Omental fat pad (tissue), 3 donors: ENCODE measurements at regions not wholly inside any gene's neighbourhood (a gene's known extent, or its start where the extent isn't known, plus 50 kb on each side); places are given as distances from the start of the nearest gene placed in this dataset.

Experiments
- ATAC-seq: fragments of 150-250 bp; one replicate; pipeline ENCODE4 v1.9.1; 2016; ENCODE audit warnings: mild to moderate bottlenecking, moderate library complexity; ENCODE audit not compliant: low FRiP score
- DNase-seq: peaks from one replicate; pipeline ENCODE4 v3.0.0-alpha.2; 2019; ENCODE audit warnings: low spot score
- TF ChIP-seq, protein P1 (sequence below), 3 donors: fragments of 450-650 bp; IDR thresholded peaks; one replicate each; pipeline ENCODE4 v1.5.1; 2016 to 2017; ENCODE audit warnings: antibody characterized with exemption in 3 of 3, mild to moderate bottlenecking in 3 of 3, moderate library complexity in 2 of 3

DNA sequence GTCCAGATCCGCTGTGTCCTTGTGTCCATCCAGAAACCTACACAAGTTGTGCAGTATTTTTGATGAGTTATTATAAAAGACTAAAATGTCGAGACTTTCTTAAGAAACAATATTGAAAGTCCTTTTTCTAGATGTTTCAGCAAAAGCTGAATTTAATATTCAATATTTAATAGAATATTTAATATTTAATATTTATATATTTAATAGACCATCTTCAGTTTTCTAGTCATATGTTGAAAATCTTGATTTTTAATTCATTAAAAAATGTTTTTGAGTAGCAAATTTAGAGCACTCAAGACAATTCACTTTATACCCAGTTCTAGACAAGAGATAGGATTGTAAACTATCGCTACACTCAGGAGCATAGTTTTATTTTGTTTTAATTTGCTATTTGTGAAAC is 447.8 kb downstream of the SLITRK5 start:
- ATAC-seq (no peak), DNase-seq (no peak)
- TF ChIP-seq, protein P1, sequence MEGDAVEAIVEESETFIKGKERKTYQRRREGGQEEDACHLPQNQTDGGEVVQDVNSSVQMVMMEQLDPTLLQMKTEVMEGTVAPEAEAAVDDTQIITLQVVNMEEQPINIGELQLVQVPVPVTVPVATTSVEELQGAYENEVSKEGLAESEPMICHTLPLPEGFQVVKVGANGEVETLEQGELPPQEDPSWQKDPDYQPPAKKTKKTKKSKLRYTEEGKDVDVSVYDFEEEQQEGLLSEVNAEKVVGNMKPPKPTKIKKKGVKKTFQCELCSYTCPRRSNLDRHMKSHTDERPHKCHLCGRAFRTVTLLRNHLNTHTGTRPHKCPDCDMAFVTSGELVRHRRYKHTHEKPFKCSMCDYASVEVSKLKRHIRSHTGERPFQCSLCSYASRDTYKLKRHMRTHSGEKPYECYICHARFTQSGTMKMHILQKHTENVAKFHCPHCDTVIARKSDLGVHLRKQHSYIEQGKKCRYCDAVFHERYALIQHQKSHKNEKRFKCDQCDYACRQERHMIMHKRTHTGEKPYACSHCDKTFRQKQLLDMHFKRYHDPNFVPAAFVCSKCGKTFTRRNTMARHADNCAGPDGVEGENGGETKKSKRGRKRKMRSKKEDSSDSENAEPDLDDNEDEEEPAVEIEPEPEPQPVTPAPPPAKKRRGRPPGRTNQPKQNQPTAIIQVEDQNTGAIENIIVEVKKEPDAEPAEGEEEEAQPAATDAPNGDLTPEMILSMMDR (IDR thresholded peaks at IDR 0.05), result no peak

DNA sequence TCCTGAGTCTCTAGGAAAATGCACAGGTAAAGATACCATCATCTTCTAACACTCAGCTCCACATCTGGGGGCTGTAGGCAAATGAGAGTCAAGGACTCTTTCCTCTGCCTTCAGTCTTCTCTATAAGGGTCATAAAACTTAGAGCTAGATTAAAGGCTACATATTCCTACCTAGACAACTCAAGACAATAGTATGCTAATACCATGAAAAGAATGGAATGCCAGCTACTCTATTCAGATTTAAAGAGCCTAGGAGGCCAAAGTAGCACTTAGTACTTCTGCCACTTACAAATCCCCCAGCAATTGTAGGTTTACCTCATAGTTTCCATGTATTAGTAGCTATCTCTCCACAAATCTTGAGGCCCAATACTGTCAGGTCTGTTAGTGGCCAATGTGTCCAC is 453.0 kb downstream of the SLITRK5 start:
- no peak for ATAC-seq
- DNase-seq, result no peak

DNA sequence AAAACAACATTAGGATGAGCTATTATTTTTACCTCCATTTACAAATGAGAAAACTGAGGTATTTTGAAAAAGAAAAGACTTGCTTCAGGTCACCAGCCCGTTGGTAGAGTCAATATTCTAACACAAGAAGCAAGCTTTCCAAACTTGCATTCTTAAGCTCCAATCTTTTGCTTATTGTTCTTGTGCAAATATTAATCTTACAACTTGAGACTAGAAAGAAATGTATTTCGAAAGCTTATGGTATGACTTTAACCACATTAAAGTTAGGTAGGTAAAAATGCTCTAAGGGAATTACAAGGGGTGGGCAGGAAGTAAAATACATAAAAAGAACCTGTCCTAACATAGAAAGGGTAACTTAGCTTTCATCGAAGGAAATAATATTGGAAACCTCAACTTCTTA is 453.9 kb downstream of the SLITRK5 start:
- DNase-seq (no peak), ATAC-seq (no peak)
- TF ChIP-seq, protein P1 (IDR thresholded peaks at IDR 0.05), result no peak

More for the DNA sequence above, 453.0 kb downstream of the SLITRK5 start:
- TF ChIP-seq, protein P1 (IDR thresholded peaks at IDR 0.05), result no peak

DNA sequence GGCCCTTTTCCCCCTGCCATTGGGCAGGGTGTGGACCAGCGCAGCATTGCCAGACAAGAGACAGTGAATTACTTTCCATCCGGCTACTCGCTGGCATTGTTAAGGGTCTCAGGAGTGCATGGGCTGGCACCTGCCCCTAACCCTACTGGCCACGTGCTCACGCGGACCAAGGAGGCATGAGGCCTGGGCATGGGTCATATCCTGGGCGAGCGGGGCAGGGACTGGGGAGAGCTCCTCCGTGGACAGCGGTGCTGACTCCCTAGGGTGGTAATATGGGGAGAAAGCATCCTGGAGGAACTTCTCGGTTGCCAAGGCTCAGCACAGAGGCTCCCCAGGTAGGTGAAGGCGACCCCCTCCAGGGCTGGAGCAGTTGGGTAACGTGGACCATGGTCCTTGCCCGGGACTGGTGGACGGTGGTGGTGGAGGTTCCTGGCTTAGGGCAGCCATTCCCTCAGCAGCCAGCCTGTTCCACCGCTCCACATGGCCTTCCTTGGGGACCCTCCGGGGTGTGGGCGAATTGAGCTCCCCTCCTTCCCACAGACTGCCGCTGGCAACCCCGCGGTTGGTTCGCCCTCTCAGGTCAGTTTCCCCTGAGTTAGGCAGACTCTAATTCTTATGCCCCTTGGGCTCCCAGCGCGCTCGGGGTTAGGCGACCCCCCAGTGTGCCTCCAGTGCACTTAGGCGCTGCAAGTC is 465.1 kb downstream of the SLITRK5 start:
- no peak for DNase-seq
- TF ChIP-seq, protein P1 (IDR thresholded peaks at IDR 0.05), result no peak

DNA sequence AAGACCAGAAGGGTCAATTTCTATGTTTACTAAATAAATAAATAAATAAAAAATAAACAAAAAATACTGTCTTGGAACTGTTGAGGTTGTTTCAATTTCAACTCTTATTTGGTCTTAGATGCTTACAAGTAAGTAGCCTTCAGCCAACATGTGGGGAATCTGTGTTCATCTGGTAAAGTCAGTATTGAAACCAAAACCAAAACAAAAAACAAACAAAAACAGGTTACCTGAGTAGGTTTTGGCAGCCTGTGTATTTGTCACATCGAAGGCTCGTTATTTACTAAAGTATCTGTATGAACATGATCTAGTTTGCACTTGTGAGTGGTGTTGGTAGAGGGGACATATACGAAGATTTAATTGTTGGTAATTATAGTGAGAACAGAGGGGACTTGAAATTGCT is 471.5 kb downstream of the SLITRK5 start:
- TF ChIP-seq, protein P1 (IDR thresholded peaks at IDR 0.05), result no peak
- no peak for DNase-seq
- no peak for ATAC-seq

More for the DNA sequence above, 465.1 kb downstream of the SLITRK5 start:
- no peak for ATAC-seq

DNA sequence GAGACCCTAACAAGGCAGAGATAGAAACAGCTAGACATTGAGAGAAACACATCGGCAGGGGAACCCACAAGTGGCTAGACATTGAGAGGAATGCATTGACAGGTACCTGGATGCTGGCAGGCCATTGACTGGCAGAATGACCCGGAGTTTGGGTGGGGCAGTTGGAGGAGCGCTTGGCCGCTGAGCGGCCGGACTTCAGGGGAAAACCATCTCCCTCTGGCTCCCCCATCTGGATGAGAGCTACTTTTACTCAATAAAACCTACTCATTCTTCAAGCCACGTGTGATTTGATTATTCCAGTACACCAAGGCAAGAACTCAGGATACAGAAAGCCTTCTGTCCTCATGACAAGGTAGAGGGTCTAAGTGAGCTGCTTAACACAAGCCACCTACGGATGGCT is 473.4 kb downstream of the SLITRK5 start:
- TF ChIP-seq, protein P1 (IDR thresholded peaks at IDR 0.05), result no peak
- DNase-seq (no peak), ATAC-seq (no peak)

DNA sequence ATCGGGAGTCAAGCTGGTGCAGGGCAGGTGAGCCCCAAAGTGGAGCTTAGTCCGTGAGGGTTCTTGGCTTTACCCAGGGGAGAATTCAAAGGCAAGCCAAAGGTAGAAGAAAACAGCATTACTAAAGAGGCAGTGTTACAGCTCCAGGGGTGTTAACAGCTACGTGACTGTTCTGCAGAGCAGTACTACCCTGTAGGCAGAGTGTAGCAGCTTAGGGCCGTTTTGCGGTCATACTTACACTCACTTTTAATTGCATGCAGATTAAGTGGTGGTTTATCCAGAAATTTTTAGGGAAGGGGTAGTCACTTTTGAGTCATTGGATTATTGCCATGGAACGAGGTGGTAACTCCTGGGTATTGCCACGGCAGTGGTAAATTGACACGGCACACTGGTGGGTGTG is 482.2 kb downstream of the SLITRK5 start:
- ATAC-seq (no peak), DNase-seq (no peak)
- TF ChIP-seq, protein P1 (IDR thresholded peaks at IDR 0.05), result no peak
